Endodermal cell (in vitro differentiated cells): ENCODE measurements at regions not wholly inside any gene's neighbourhood (a gene's known extent, or its start where the extent isn't known, plus 50 kb on each side); places are given as distances from the start of the nearest gene placed in this dataset.

Experiments
- DNase-seq: peaks from one replicate; pipeline ENCODE4 v3.0.0-alpha.2; 2017
- H3K27ac ChIP-seq: 2 replicates; pipeline ENCODE4 v1.5.1; 2013; ENCODE audit warnings: mild to moderate bottlenecking, low read depth, low read length, moderate library complexity
- H3K27me3 ChIP-seq: 2 replicates; pipeline ENCODE4 v1.6.1; 2013; ENCODE audit warnings: mild to moderate bottlenecking, low read length, moderate library complexity; ENCODE audit not compliant: insufficient read depth, control insufficient read depth, poor library complexity, severe bottlenecking
- H3K36me3 ChIP-seq: 2 replicates; pipeline ENCODE4 v1.7.0; 2013; ENCODE audit warnings: mild to moderate bottlenecking, low read length, moderate library complexity; ENCODE audit not compliant: control insufficient read depth, insufficient read depth
- H3K4me1 ChIP-seq: one replicate; pipeline ENCODE4 v1.7.0; 2013; ENCODE audit warnings: low read length; ENCODE audit not compliant: control insufficient read depth, insufficient read depth
- H3K4me3 ChIP-seq: 2 replicates; pipeline ENCODE4 v1.5.1; 2013; ENCODE audit warnings: mild to moderate bottlenecking, low read length, moderate library complexity
- H3K9ac ChIP-seq: 2 replicates; pipeline ENCODE4 v1.6.1; 2013; ENCODE audit warnings: mild to moderate bottlenecking, low read length, moderate library complexity; ENCODE audit not compliant: poor library complexity, severe bottlenecking; ENCODE audit errors: extremely low read depth
- H3K9me3 ChIP-seq: 2 replicates; pipeline ENCODE4 v1.6.1; 2013; ENCODE audit warnings: mild to moderate bottlenecking, low read length, moderate library complexity; ENCODE audit not compliant: control insufficient read depth
- H3K27ac Mint-ChIP-seq: 2 replicates; pipeline ENCODE4 v1.8.0; 2020; ENCODE audit warnings: mixed read lengths
- H3K27me3 Mint-ChIP-seq: 2 replicates; pipeline ENCODE4 v1.8.0; 2021; ENCODE audit warnings: mild to moderate bottlenecking, mixed read lengths; ENCODE audit not compliant: insufficient read depth
- H3K36me3 Mint-ChIP-seq: 2 replicates; pipeline ENCODE4 v1.8.0; 2020; ENCODE audit warnings: low read depth, mixed read lengths
- H3K4me1 Mint-ChIP-seq: 2 replicates; pipeline ENCODE4 v1.8.0; 2020; ENCODE audit warnings: mixed read lengths
- H3K4me3 Mint-ChIP-seq: 2 replicates; pipeline ENCODE4 v1.8.0; 2020; ENCODE audit warnings: mild to moderate bottlenecking, moderate library complexity, mixed read lengths
- H3K9me3 Mint-ChIP-seq: 2 replicates; pipeline ENCODE4 v1.8.0; 2020; ENCODE audit warnings: mild to moderate bottlenecking, mixed read lengths
- CTCF ChIP-seq: fragments of 200-600 bp; sonication (generic); conservative IDR thresholded peaks from 2 replicates; pipeline ENCODE4 v1.5.0; 2021; ENCODE audit warnings: antibody characterized with exemption, mild to moderate bottlenecking
- WGBS, 2 experiments: methylation state at CpG; one replicate each; pipeline versions ENCODE4 v1.1.5 to v1.1.7; 2013; ENCODE audit warnings: missing lambda C conversion rate in 2 of 2, mixed read lengths in 1 of 2; ENCODE audit not compliant: insufficient coverage in 1 of 2, insufficient read length in 1 of 2; 5-methylcytosine and 5-hydroxymethylcytosine counted together

- TF ChIP-seq CTCF = no peak
- H3K4me1 Mint-ChIP-seq = peaks cover 8% of the 10 kb centered on the region
- no peak overlapping the region for H3K4me3 Mint-ChIP-seq
- WGBS, 2 experiments = 62 to 66% methylated on average over 2 of the region's 2 CpGs
- H3K27ac Mint-ChIP-seq = no peak overlapping the region
- Histone ChIP-seq H3K4me1 (no peaks in the 10 kb centered on the region), H3K4me3 (no peak overlapping the region), H3K9ac (no peak overlapping the region), H3K9me3 (no peaks in the 10 kb centered on the region), H3K27me3 (no peaks in the 10 kb centered on the region), H3K27ac (no peak overlapping the region), H3K36me3 (no peaks in the 10 kb centered on the region)
- H3K9me3 Mint-ChIP-seq = no peaks in the 10 kb centered on the region
- H3K36me3 Mint-ChIP-seq = no peaks in the 10 kb centered on the region
- DNase-seq = no peak
- H3K27me3 Mint-ChIP-seq = peaks cover 23% of the 10 kb centered on the region
Observed at GRCh38 chr1:112247961-112248360, 148.1 kb upstream of the CTTNBP2NL start.

GRCh38 chr1:112250892-112251291 is 145.1 kb upstream of the CTTNBP2NL start:
- Mint-ChIP-seq H3K9me3 (no peaks in the 10 kb centered on the region), H3K27ac (no peak overlapping the region), H3K27me3 (peaks cover 27% of the 10 kb centered on the region), H3K36me3 (no peaks in the 10 kb centered on the region), H3K4me3 (no peak overlapping the region), H3K4me1 (peaks cover 14% of the 10 kb centered on the region)
- no peak for TF ChIP-seq CTCF
- Histone ChIP-seq H3K4me1 (peaks cover 3% of the 10 kb centered on the region), H3K4me3 (no peak overlapping the region), H3K36me3 (no peaks in the 10 kb centered on the region), H3K27ac (no peak overlapping the region), H3K27me3 (peaks cover 11% of the 10 kb centered on the region), H3K9me3 (no peaks in the 10 kb centered on the region), H3K9ac (no peak overlapping the region)
- no peak for DNase-seq
- WGBS, 2 experiments = 82 to 88% methylated on average over 2 of the region's 2 CpGs

- Histone ChIP-seq H3K9me3 (no peaks in the 10 kb centered on the region), H3K4me1 (peaks cover 3% of the 10 kb centered on the region), H3K4me3 (no peak overlapping the region), H3K9ac (no peak overlapping the region), H3K36me3 (no peaks in the 10 kb centered on the region), H3K27me3 (peaks cover 21% of the 10 kb centered on the region), H3K27ac (no peak overlapping the region)
- peaks cover 12% of the 10 kb centered on the region for H3K4me1 Mint-ChIP-seq
- TF ChIP-seq CTCF = no peak
- H3K9me3 Mint-ChIP-seq = no peaks in the 10 kb centered on the region
- peaks cover 36% of the 10 kb centered on the region for H3K27me3 Mint-ChIP-seq
- no peak for DNase-seq
- WGBS, 2 experiments = 87 to 90% methylated on average over 4 to 6 of the region's 6 CpGs
- no peak overlapping the region for H3K4me3 Mint-ChIP-seq
- no peak overlapping the region for H3K27ac Mint-ChIP-seq
- H3K36me3 Mint-ChIP-seq = no peaks in the 10 kb centered on the region
Observed at GRCh38 chr1:112251766-112252506, 144.1 kb upstream of the CTTNBP2NL start.
